K562 (cell line): ENCODE measurements at regions not wholly inside any gene's neighbourhood (a gene's known extent, or its start where the extent isn't known, plus 50 kb on each side); places are given as distances from the start of the nearest gene placed in this dataset.

ENCODE experiments used
- ATAC-seq: fragments of 200-7000 bp; cut with Tn5 transposase; 3 replicates; pipeline ENCODE4 v1.9.1; 2020; ENCODE audit warnings: moderate library complexity
- BruUV-seq: library from RNA; stranded (reverse); fragments of 400-500 nt; replicated peaks from 2 replicates; lab custom pipeline; 2021; lab: Mats Ljungman, UMichigan
- CTCF ChIA-PET: fragments of 300-600 bp; formaldehyde crosslinking; extraction: SDS; loops from one replicate; lab custom pipeline; 2021; ENCODE audit warnings: low intra/inter-chr PET ratio; lab: Yijun Ruan, JAX
- POLR2A ChIA-PET: fragments of 300-600, 350-650 bp; sonication (Branson Sonifier 250); formaldehyde crosslinking; extraction: SDS; loops from one replicate; lab custom pipeline; 2021; ENCODE audit warnings: antibody characterized with exemption, inconsistent platforms; lab: Yijun Ruan, JAX
- DNase-seq, 4 experiments: peaks; one replicate each; pipeline versions ENCODE4 v3.0.0 to v3.0.0-alpha.2; 2011 to 2018; ENCODE audit warnings: low spot score in 3 of 4, mixed read lengths in 3 of 4; ENCODE audit errors: extremely low read depth in 1 of 4
- FAIRE-seq: peaks from 2 replicates; lab custom pipeline; 2011; peaks lifted over from hg19 to GRCh38; lab: Jason Lieb, UNC
- H2AFZ ChIP-seq: 2 replicates; pipeline ENCODE4 v1.6.0; 2011; ENCODE audit warnings: low read depth, low read length, control low read depth, inconsistent platforms
- H3K27ac ChIP-seq: fragments of 200-600 bp; 3 replicates; pipeline ENCODE4 v1.8.0; 2011; ENCODE audit warnings: low read depth, mild to moderate bottlenecking, control low read depth, inconsistent platforms, low read length, moderate library complexity, mixed read lengths; ENCODE audit errors: extremely low read depth
- H3K27me3 ChIP-seq, 2 experiments: fragments of 300-600 bp in 1 of 2; 2 replicates in 1 of 2; 3 replicates in 1 of 2; pipeline versions ENCODE4 v1.6.0 to v1.8.0; 2011; ENCODE audit warnings: inconsistent platforms in 2 of 2, low read length in 2 of 2, mild to moderate bottlenecking in 1 of 2, mixed read lengths in 1 of 2, moderate library complexity in 1 of 2; ENCODE audit not compliant: control insufficient read depth in 2 of 2, insufficient read depth in 2 of 2
- H3K36me3 ChIP-seq: fragments of 300-600 bp; 3 replicates; pipeline ENCODE4 v1.8.0; 2011; ENCODE audit warnings: mild to moderate bottlenecking, low read length, inconsistent platforms; ENCODE audit not compliant: control insufficient read depth, insufficient read depth
- H3K4me1 ChIP-seq, 2 experiments: fragments of 200-600 bp in 1 of 2; replicated peaks in 1 of 2; 2 replicates in 1 of 2; 3 replicates in 1 of 2; pipeline versions ENCODE4 v1.5.1 to v1.8.0; 2011; ENCODE audit warnings: inconsistent platforms in 2 of 2, low read length in 2 of 2, mild to moderate bottlenecking in 1 of 2, mixed read lengths in 1 of 2, moderate library complexity in 1 of 2; ENCODE audit not compliant: control insufficient read depth in 2 of 2, insufficient read depth in 2 of 2
- H3K4me2 ChIP-seq: 2 replicates; pipeline ENCODE4 v1.6.1; 2011; ENCODE audit warnings: low read length, control low read depth, inconsistent platforms, mixed read lengths; ENCODE audit not compliant: insufficient read depth
- H3K4me3 ChIP-seq: fragments of 200-600 bp; sonication (generic), shearing (Covaris generic); 2 replicates; pipeline ENCODE4 v1.5.1; 2016; ENCODE audit warnings: control low read depth, inconsistent platforms
- H3K79me2 ChIP-seq: fragments of 200-600 bp; 3 replicates; pipeline ENCODE4 v1.8.0; 2011; ENCODE audit warnings: low read length, inconsistent platforms; ENCODE audit not compliant: control insufficient read depth, insufficient read depth
- H3K9ac ChIP-seq, 2 experiments: 2 replicates each; pipeline versions ENCODE4 v1.6.0 to v1.6.1; 2011; ENCODE audit warnings: low read depth in 2 of 2, low read length in 2 of 2, control low read depth in 1 of 2, inconsistent platforms in 1 of 2, mild to moderate bottlenecking in 1 of 2, mixed read lengths in 1 of 2; ENCODE audit not compliant: insufficient read depth in 1 of 2
- H3K9me1 ChIP-seq: one replicate; pipeline ENCODE4 v1.6.0; 2011; ENCODE audit warnings: inconsistent platforms, mild to moderate bottlenecking, low read length, moderate library complexity; ENCODE audit not compliant: control insufficient read depth, insufficient read depth
- H3K9me3 ChIP-seq: replicated peaks from 2 replicates; pipeline ENCODE4 v1.5.1; 2011; ENCODE audit warnings: low read depth, low read length, inconsistent platforms; ENCODE audit not compliant: control insufficient read depth, insufficient read depth
- H4K20me1 ChIP-seq: replicated peaks from 2 replicates; pipeline ENCODE4 v1.6.1; 2011; ENCODE audit warnings: low read length, inconsistent platforms, mixed read lengths; ENCODE audit not compliant: control insufficient read depth, insufficient read depth
- FOXA1 ChIP-seq: fragments of 450-650 bp; IDR thresholded peaks from 2 replicates; pipeline ENCODE4 v1.6.1; 2016; ENCODE audit warnings: mild to moderate bottlenecking, borderline replicate concordance
- HDAC2 ChIP-seq: fragments of 450-650 bp; IDR thresholded peaks from 2 replicates; pipeline ENCODE4 v1.6.1; 2016; ENCODE audit warnings: mild to moderate bottlenecking
- ILK ChIP-seq: fragments of 450-650 bp; IDR thresholded peaks from 2 replicates; pipeline ENCODE4 v1.6.1; 2016; ENCODE audit warnings: missing genetic modification characterization, low read depth, mild to moderate bottlenecking, missing compliant biosample characterization, moderate library complexity, borderline replicate concordance
- KLF6 ChIP-seq: fragments of 250-450 bp; sonication (Bioruptor Pico); IDR thresholded peaks from 2 replicates; pipeline ENCODE4 v1.4.0; 2020; ENCODE audit warnings: mild to moderate bottlenecking, moderate library complexity, borderline replicate concordance
- MBD1 ChIP-seq: fragments of 250-450 bp; sonication (Bioruptor Pico); IDR thresholded peaks from 2 replicates; pipeline ENCODE4 v1.8.0; 2022; ENCODE audit warnings: inconsistent platforms
- PHF20 ChIP-seq: fragments of 450-650 bp; IDR thresholded peaks from 2 replicates; pipeline ENCODE4 v1.6.1; 2018; ENCODE audit not compliant: partially characterized antibody
- POLR2AphosphoS2 ChIP-seq: IDR thresholded peaks from 2 replicates; pipeline ENCODE4 v1.6.1; 2012; ENCODE audit warnings: low read length, improper control_type of control experiment
- SRSF1 ChIP-seq: fragments of 200-400 bp; formaldehyde crosslinking; IDR thresholded peaks from 2 replicates; pipeline ENCODE4 v1.6.1; 2017; ENCODE audit warnings: mild to moderate bottlenecking, low read depth, low read length, moderate library complexity
- TCF7L2 ChIP-seq: fragments of 150-350 bp; IDR thresholded peaks from 2 replicates; pipeline ENCODE4 v1.6.1; 2016; ENCODE audit warnings: low read depth, mild to moderate bottlenecking, low read length, moderate library complexity
- ZNF347 ChIP-seq: fragments of 450-650 bp; formaldehyde crosslinking; IDR thresholded peaks from 2 replicates; pipeline ENCODE4 v1.4.0; 2020; ENCODE audit warnings: low read depth, mild to moderate bottlenecking, moderate library complexity
- WGBS: fragments of 100-300 bp; shearing (Covaris generic); methylation state at CpG from one replicate; pipeline ENCODE4 v1.1.6; 2016; ENCODE audit warnings: low coverage, mixed read lengths; ENCODE audit not compliant: insufficient coverage; ENCODE audit errors: missing lambda C conversion rate; 5-methylcytosine and 5-hydroxymethylcytosine counted together
- in situ Hi-C: fragments of 300-500 bp; cut with MboI; formaldehyde crosslinking; loops from 4 replicates; pipeline ENCODE4 v1.15.0; 2018; ENCODE audit warnings: inconsistent platforms, mixed read lengths
- intact Hi-C: fragments of 100-400 bp; cut with micrococcal nuclease; formaldehyde crosslinking; loops from 2 replicates; pipeline ENCODE4 v1.14.2; 2022

DNA sequence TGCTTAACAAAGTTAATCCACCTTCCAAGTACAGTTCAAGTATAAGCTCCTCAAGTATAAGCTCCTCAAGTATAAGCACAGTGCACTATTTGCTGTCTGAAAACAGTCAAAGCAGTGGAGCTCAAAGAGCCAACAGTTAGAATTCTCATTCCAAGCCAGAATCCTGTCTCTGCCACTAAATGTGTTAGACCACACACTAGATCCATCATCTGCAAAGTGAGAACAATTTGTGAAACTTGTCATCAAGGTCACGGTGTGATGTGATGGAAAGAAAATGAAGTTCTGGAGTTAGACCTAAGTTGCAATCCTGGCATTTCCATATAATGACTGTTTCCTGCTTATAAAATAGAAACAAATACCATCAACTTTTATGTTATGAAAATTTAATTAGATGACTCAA lies 602.5 kb downstream of the TNS3 start:
- H3K4me2 ChIP-seq: no peak overlapping the region
- POLR2A ChIA-PET: no interaction called here
- no peak overlapping the region for H3K9ac ChIP-seq
- H3K79me2 ChIP-seq: no peaks in the 10 kb centered on the region
- no peaks in the 10 kb centered on the region for H3K9me1 ChIP-seq
- CTCF ChIA-PET: no interaction called here
- H3K4me1 ChIP-seq: no peaks in the 10 kb centered on the region
- no peak overlapping the region for H3K4me3 ChIP-seq
- DNase-seq (no peak), FAIRE-seq (no peak)
- no peaks in the 10 kb centered on the region for H3K36me3 ChIP-seq
- H2AFZ ChIP-seq: no peak overlapping the region
- H4K20me1 ChIP-seq: no peaks in the 10 kb centered on the region
- in situ Hi-C loops: no loop called here
- H3K27me3 ChIP-seq: no peaks in the 10 kb centered on the region
- no peaks in the 10 kb centered on the region for H3K9me3 ChIP-seq
- no peak for TF ChIP-seq POLR2AphosphoS2
- TF ChIP-seq MBD1 (CRISPR knock-in tag): no peak
- no peak for TF ChIP-seq PHF20
- no peak for TF ChIP-seq FOXA1
- TF ChIP-seq ILK: no peak
- TF ChIP-seq TCF7L2: no peak
- TF ChIP-seq ZNF347 (CRISPR knock-in tag): no peak
- no peak for TF ChIP-seq KLF6 (CRISPR knock-in tag)
- TF ChIP-seq HDAC2: no peak
- no peak for TF ChIP-seq SRSF1
- TF ChIP-seq, all 486 proteins: peak for 0
- BruUV-seq: no TSS peak
- intact Hi-C loops: no loop called here
- no peak for ATAC-seq
- 0% methylated on average over 1 of the region's 1 CpG for WGBS
- H3K27ac ChIP-seq: no peak overlapping the region
